Heart left ventricle (tissue), 13 donors: ENCODE measurements at regions not wholly inside any gene's neighbourhood (a gene's known extent, or its start where the extent isn't known, plus 50 kb on each side); places are given as distances from the start of the nearest gene placed in this dataset.
"Not testable (repeated sequence)": the region's sequence is repeated elsewhere in the genome, so short reads cannot be mapped to it uniquely, and the experiment has no call there.

Source experiments
- CTCF ChIP-seq, 12 donors: fragments of 200-600 bp; sonication (generic) in 4 of 12; IDR thresholded peaks; one replicate each; pipeline versions ENCODE4 v1.5.0 to v1.8.0; 2018 to 2022; ENCODE audit warnings: antibody characterized with exemption in 12 of 12, mild to moderate bottlenecking in 5 of 12
- POLR2A ChIP-seq, 2 donors: fragments of 450-650 bp; IDR thresholded peaks; one replicate each; pipeline ENCODE4 v1.6.1; 2017; ENCODE audit warnings: antibody characterized with exemption in 2 of 2, mild to moderate bottlenecking in 2 of 2, moderate library complexity in 2 of 2
- donor health status: ischemic (EF 13 %, LVEDD 7.1; RV severe dilation, severe dysfunction).
- donor health status: DM: no; HTN: yes; CAD: no.
- donor health status: DM: no; HTN: no; CAD: no.
- donor health status: ischemic (EF 25% LVEDD 6.9; RV normal size, moderate dysfunction).
- donor health status: ischemic (EF 25% LVEDD 5.7; RV mildly dilated, moderate dysfunction).
- donor health status: ischemic (EF 35%, LVEDD 5.7; RV mildly dilated, moderate dysfunction).
- donor health status: nonischemic (EF 11% LVEDD 7.7; RV severe dilation, severe dysfunction).
- donor health status: DM: yes; HTN: yes; CAD: no.
- donor health status: PGD.
- donor health status: ischemic (EF 29% LVEDD 5.4; RV normal size, mild dysfunction).
- donor health status: nonischemic (EF 23%, LVEDD 6.1; RV moderate dilation, normal function).

DNA sequence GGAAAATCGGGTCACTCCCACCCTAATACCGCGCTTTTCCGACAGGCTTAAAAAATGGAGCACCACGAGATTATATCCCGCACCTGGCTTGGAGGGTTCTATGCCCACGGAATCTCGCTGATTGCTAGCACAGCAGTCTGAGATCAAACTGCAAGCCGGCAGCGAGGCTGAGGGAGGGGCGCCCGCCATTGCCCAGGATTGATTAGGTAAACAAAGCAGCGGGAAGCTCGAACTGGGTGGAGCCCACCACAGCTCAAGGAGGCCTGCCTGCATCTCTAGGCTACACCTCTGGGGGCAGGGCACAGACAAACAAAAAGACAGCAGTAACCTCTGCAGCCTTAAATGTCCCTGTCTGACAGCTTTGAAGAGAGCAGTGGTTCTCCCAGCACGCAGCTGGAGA is 88.8 kb downstream of the SLC30A10 start:
- not testable (repeated sequence) for TF ChIP-seq CTCF, POLR2A (IDR thresholded peaks at IDR 0.05)
